Endometrium (tissue), 2 donors: ENCODE measurements at regions not wholly inside any gene's neighbourhood (a gene's known extent, or its start where the extent isn't known, plus 50 kb on each side); places are given as distances from the start of the nearest gene placed in this dataset.

Source experiments
- FAIRE-seq: peaks from 2 replicates; lab custom pipeline; 2012; peaks lifted over from hg19 to GRCh38; lab: Jason Lieb, UNC
- donor health status: control.
- donor health status: control.

DNA sequence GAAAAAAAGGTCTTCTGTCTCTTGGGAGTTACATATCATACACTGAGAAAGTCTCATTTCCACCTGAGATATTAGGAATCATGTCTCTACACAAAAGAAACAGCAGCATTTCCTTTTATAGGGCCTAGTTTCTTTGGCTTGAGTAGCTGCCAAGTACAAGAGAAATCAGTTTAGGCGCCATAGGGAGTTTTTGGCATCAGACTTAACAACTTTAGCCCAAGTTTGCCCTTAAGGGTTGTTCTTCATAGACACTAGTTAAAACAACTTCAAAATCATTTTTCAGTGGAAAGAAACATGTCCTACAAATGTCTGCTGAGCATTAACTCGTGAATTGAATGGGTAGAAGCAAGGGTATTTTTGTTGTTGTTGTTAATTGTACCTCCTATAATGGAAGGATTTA, 587.0 kb upstream of the DSEL start:
- no peak for FAIRE-seq

- no peak for FAIRE-seq
Observed at GRCh38 chr18:68102117-68102516, 585.6 kb upstream of the DSEL start.

DNA sequence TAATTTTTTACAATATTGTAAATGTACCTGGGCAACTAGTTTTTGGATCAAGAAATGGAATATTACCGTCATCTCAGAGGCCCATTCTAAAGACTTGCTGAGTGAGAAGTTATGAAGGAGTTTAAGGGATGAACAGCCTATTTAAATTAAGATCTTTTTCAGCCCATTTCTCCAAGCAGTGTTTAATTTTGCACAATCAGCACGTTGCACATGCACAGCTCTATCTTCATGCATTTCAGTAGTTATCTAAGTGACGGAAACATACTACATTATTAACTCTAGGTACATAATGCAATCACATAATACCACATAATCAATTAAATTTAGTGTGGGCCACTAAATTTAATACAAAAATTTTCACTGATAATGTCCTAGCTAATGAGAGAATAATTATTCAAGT, 582.1 kb upstream of the DSEL start:
- no peak for FAIRE-seq

GRCh38 chr18:68086481-68086880, 570.0 kb upstream of the DSEL start:
- FAIRE-seq: no peak

- FAIRE-seq: no peak
Observed at GRCh38 chr18:68085251-68085650, 568.7 kb upstream of the DSEL start.

- FAIRE-seq: no peak
Observed at GRCh38 chr18:68083776-68084175, 567.3 kb upstream of the DSEL start.

GRCh38 chr18:68083131-68083530, 566.6 kb upstream of the DSEL start:
- FAIRE-seq: no peak

DNA sequence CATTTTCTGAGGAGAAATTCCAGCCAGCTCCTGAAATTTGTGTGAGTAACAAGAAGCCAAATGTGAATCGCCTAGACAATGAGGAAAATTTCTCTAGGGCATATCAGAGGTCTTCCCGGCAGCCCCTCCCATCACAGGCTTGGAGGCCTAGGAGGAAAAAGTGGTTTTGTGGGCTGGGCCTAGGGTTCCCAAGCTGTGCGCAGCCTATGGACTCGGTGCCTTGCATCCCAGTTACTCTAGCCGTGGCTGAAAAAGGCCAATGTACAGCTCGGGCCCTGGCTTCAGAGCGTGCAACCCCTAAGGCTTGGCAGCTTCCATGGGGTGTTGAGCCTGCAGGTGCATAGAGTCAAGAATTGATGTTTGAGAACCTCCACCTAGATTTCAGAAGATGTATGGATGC, 556.2 kb upstream of the DSEL start:
- FAIRE-seq: no peak

DNA sequence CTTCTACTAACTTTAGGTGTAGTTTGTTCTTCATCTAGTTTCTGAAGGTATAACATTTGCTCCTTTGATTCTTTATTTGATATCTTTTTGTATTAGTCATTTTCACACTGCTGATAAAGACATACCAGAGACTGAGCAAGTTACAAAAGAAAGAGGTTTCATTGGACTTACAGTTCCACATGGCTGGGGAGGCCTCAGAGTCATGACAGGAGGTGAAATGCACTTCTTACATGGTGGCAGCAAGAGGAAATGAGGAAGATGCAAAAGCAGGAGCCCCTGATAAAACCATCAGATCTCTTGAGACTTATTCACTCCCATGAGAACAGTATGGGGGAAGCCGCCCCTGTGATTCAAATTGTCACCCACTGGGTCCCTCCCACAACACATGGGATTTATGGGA, 544.4 kb upstream of the DSEL start:
- no peak for FAIRE-seq

DNA sequence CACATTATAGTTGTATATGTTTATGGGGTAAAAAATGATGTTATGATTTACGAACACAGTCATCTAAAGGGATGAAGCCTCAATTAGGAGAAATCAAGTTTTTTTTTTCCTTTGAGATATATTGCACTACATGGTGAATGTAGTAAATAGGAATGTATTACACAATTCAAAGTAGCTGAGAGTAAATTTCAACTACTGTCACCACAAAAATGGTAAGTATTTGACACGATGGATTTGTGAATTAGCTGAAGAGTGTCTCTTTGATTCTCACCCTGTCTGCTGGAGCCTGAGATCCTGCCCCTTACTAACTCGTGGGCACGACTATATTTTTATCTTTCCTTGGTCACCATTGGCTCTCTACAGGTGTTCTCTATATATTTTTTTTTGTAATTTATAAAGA, 540.4 kb upstream of the DSEL start:
- no peak for FAIRE-seq

- no peak for FAIRE-seq
Observed at GRCh38 chr18:68054669-68055068, 538.1 kb upstream of the DSEL start.

- FAIRE-seq: no peak
Observed at GRCh38 chr18:68053290-68053689, 536.8 kb upstream of the DSEL start.

DNA sequence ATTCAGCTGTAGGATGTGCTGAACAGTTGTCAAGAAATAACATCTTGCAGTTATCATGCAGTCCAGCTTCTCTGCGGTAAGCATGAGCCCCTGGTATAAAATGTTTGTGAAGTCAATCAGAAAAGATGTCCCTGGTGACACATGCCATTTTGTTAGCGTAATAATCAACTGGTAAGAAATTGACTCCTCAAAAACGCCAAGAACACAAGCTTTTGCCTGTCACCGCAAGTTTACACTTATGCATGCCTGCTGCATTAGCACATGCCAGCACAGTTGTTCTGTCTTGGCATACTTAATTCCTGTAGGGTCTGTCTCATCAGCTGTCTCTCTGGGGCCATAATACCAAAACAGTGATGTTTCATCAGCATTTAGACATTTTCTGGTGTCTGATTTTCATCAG, 524.8 kb upstream of the DSEL start:
- no peak for FAIRE-seq

DNA sequence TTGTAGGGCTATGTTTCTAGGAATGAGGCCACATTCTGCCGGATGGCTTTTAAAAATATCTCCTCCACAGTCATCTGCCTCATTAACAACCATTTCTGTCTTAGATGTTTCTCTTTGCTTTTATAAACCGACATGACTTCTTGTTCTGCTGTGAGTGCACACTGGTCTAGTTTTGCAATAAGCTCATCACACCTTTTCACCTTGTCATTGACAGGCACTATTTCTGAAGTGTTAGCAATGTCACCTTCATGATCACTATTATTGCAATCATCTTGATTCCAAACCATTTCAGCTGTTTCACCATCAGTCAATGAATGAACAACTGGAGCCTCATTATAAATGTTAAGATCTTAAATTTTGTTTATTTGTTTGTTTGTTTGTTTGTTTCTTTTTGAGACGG, 523.7 kb upstream of the DSEL start:
- FAIRE-seq: no peak

DNA sequence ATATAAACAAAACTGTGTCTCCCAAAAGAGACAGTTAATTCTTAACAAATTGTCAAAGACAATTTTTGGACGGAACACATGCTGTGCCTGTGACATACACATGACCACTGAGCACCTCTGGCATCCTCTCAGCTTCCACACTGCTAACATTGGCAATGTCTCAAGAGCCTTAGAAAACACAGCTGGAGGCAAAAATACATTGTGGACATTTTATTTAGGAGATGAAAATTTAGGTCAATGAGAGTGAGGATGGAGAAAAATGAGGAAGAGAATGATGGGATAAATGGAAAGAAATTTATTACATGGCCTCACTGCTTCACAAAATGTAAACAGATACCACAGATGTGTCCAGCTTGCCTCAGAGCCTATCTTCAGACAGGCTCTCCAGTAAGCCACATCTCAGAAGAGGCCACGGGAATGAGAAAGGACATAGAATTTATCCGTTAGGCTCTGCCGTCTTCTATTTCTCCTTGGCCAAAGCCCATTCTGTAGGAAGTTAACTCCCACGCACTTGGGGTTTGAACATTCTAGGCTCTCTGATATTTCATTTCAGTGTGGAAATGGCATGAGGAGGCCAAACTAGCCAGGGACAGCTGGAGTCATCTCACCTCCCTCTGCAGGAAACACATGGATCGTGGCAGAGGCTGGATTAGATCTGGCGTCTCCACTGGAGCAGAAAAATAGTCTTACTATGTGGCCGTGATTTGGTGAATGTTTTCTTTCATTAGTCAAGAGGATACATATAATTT, 519.4 kb upstream of the DSEL start:
- FAIRE-seq: no peak

DNA sequence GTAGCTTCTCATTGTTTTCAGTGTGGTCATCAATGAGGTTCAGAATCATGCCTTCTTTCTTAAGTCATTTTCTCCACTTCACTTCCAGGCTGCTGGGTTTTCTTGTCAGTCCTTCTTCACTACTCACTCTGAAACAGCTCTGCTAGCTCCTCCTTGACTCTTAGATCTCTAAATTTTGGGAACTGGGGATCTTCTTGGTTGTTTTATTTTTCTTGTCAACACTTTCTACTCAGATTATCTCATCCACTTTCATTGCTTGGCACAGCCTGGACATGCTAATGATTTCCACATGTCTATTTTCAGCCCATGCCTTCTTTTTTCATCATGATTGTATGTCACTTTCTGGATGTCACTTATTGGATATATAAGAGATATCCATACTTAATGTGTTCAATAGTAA, 517.8 kb upstream of the DSEL start:
- no peak for FAIRE-seq

- FAIRE-seq: no peak
Observed at GRCh38 chr18:68033466-68033865, 516.9 kb upstream of the DSEL start.

DNA sequence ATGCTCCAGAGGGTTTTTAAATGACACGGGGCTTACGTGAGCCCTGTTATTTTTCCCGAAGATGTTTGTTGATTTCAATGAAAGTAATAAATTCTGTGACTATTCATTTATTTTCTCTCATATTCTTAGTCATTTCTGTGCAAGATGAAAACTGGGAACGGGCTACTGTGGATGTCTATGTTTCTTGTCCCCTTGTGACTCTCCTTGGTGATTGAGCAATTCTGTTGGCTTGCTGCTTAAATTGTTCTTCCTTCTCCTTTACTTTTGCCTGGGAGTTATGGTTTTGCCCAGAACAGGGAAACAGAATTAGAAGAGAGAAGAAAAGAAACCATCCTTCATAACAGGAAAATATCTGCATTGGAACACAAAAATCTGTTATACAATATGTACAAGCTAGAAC, 508.2 kb upstream of the DSEL start:
- FAIRE-seq: no peak

DNA sequence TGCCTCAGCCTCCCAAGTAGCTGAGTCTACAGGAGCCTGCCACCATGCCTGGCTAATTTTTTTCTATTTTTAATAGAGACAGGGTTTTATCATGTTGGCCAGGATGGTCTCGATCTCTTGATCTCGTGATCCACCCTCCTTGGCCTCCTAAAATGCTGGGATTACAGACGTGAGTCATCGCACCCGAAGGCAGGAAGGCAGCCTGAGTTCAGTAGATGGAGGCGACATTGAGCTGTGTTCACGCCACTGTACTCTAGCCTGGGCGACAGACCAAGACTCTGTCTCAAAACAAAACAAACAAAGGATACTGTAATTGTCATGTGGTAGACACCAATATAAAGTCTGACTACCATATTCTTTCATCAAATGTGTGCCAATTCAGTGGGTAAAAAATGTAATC, 500.9 kb upstream of the DSEL start:
- FAIRE-seq: no peak

- FAIRE-seq: no peak
Observed at GRCh38 chr18:67997496-67997895, 481.0 kb upstream of the DSEL start.

- no peak for FAIRE-seq
Observed at GRCh38 chr18:67995769-67996168, 479.2 kb upstream of the DSEL start.

DNA sequence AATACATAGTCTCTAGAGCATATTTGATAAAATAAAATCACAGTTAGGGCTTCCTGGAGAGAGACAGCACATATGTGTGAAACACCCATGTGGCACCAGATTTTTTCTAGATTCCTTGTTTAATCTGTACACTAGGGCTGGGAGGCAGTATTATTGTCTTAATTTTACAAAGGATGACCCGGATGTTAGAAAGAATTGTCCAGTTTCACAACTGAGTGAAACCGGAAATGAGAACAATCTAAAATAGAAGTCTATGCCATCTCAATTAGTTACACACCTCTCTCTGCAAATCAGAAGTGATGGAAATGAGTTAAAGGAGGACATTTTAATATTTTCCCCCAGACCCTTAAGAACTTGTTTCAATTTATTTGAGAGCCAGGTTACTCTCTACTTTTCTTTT, 463.7 kb upstream of the DSEL start:
- FAIRE-seq: no peak

GRCh38 chr18:67977067-67977616, 460.6 kb upstream of the DSEL start:
- FAIRE-seq: no peak

GRCh38 chr18:67973916-67974315, 457.4 kb upstream of the DSEL start:
- FAIRE-seq: no peak
